ENCODE measurements at regions not wholly inside any gene's neighbourhood (a gene's known extent, or its start where the extent isn't known, plus 50 kb on each side); places are given as distances from the start of the nearest gene placed in this dataset.

DNA sequence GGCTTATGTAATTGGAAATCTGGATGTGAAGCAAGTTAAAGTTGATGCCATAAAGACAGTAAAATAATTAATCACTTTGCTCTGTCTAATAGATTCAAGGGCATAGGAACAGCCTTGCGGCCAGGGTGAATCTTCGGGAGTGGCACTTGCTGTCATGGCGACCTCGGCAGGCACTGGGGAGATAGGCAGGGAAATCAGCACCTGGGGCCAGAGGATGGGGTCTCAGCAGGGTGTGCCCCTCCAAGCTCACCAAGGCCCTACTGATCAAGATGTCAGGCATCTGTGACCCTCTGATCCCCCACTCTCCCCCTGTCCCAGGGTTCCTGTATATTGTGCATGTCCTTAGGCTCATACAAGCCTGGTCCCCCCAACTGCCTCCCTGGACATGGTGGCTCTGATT is 187.3 kb downstream of the MELK start:
- Histone ChIP-seq H3K4ac (ENCODE audit: low read depth, low read length) (no peak overlapping the region), H3K23me2 (ENCODE audit: insufficient read length, low read depth, low read length, poor library complexity, severe bottlenecking) (no peaks in the 10 kb centered on the region), H4K8ac (replicated peaks; ENCODE audit: insufficient read length, low read depth, low read length) (no peak overlapping the region), H4K20me1 (ENCODE audit: control insufficient read depth, insufficient read depth, insufficient read length) (no peaks in the 10 kb centered on the region), H2BK120ac (ENCODE audit: low read depth, low read length, poor library complexity, severe bottlenecking) (no peak overlapping the region), H2BK20ac (ENCODE audit: low read depth, low read length, poor library complexity, severe bottlenecking) (no peak overlapping the region), H3K79me2 (ENCODE audit: insufficient read depth, low read length) (no peaks in the 10 kb centered on the region), H3K23ac (ENCODE audit: insufficient read length, low read depth, low read length) (no peak overlapping the region), H3K9ac (ENCODE audit: extremely low read depth, insufficient read length, low read length) (no peak overlapping the region), H3K4me1 (ENCODE audit: insufficient read depth, low read length) (peaks cover 2% of the 10 kb centered on the region), H3K27me3 (ENCODE audit: insufficient read depth, low read length) (no peaks in the 10 kb centered on the region; the same call in none of the 2 replicates), H4K5ac (ENCODE audit: insufficient read length, low read depth, low read length) (no peak overlapping the region), H3T11ph (ENCODE audit: low read length) (no peak overlapping the region), H4K91ac (ENCODE audit: insufficient read length, low read depth, low read length) (no peak overlapping the region), H2BK12ac (ENCODE audit: insufficient read length, low read depth, low read length) (no peak overlapping the region), H2BK5ac (ENCODE audit: insufficient read length, low read length) (no peak overlapping the region), H3K56ac (ENCODE audit: insufficient read length, low read depth, low read length) (no peak overlapping the region), H3K14ac (ENCODE audit: insufficient read depth, low read length) (no peak overlapping the region; the same call in 1 of the 2 replicates), H2BK15ac (ENCODE audit: low read depth, low read length) (no peak overlapping the region), H3K27ac (ENCODE audit: insufficient read length, low read depth, low read length) (no peak overlapping the region), H3K4me2 (ENCODE audit: insufficient read depth, insufficient read length, low read length) (no peak overlapping the region), H2AFZ (ENCODE audit: low read length) (no peak overlapping the region), H2AK5ac (ENCODE audit: insufficient read length, low read length) (no peak overlapping the region), H3K79me1 (ENCODE audit: insufficient read depth, low read depth, low read length, poor library complexity, severe bottlenecking) (no peaks in the 10 kb centered on the region), H3K18ac (ENCODE audit: insufficient read length, low read depth, low read length) (no peak overlapping the region), H3K9me3 (ENCODE audit: control insufficient read depth, low read depth, low read length) (no peaks in the 10 kb centered on the region)
- DNase-seq = no peak
- TF ChIP-seq, protein P1, sequence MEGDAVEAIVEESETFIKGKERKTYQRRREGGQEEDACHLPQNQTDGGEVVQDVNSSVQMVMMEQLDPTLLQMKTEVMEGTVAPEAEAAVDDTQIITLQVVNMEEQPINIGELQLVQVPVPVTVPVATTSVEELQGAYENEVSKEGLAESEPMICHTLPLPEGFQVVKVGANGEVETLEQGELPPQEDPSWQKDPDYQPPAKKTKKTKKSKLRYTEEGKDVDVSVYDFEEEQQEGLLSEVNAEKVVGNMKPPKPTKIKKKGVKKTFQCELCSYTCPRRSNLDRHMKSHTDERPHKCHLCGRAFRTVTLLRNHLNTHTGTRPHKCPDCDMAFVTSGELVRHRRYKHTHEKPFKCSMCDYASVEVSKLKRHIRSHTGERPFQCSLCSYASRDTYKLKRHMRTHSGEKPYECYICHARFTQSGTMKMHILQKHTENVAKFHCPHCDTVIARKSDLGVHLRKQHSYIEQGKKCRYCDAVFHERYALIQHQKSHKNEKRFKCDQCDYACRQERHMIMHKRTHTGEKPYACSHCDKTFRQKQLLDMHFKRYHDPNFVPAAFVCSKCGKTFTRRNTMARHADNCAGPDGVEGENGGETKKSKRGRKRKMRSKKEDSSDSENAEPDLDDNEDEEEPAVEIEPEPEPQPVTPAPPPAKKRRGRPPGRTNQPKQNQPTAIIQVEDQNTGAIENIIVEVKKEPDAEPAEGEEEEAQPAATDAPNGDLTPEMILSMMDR (conservative IDR thresholded peaks at IDR 0.05) = no peak
- Mint-ChIP-seq H3K27ac (no peak overlapping the region), H3K27me3 (ENCODE audit: low read depth) (peaks cover 60% of the 10 kb centered on the region), H3K4me3 (no peak overlapping the region), H3K9me3 (no peaks in the 10 kb centered on the region), H3K4me1 (peaks cover 0 to 6% of the 10 kb centered on the region in 2 experiments; a peak in 2 of 4 replicates), H3K36me3 (ENCODE audit: insufficient read depth in 1 of 3, low read depth in 3 of 3) (no peaks in the 10 kb centered on the region)
- WGBS (ENCODE audit: extremely low coverage, insufficient read length, low lambda C conversion rate) = no CpG with 5 or more reads among the region's 4 CpGs

Data from H9 (cell line).